Gastrocnemius medialis (tissue), 4 donors: ENCODE measurements at regions not wholly inside any gene's neighbourhood (a gene's known extent, or its start where the extent isn't known, plus 50 kb on each side); places are given as distances from the start of the nearest gene placed in this dataset.

Experiments used
- POLR2A ChIP-seq, 2 donors: fragments of 450-650 bp; IDR thresholded peaks; one replicate each; pipeline ENCODE4 v1.6.1; 2017; ENCODE audit warnings: antibody characterized with exemption in 2 of 2, mild to moderate bottlenecking in 2 of 2, moderate library complexity in 2 of 2
- TF ChIP-seq, protein P1 (sequence below), 5 experiments: fragments of 450-650 bp in 3 of 5; fragments of 200-600 bp in 2 of 5; sonication (generic) in 2 of 5; IDR thresholded peaks in 4 of 5; conservative IDR thresholded peaks in 1 of 5; 1 replicate in 4 of 5; 2 replicates in 1 of 5; pipeline ENCODE4 v1.5.1; 2016 to 2019; ENCODE audit warnings: antibody characterized with exemption in 5 of 5, mild to moderate bottlenecking in 3 of 5, moderate library complexity in 3 of 5

DNA sequence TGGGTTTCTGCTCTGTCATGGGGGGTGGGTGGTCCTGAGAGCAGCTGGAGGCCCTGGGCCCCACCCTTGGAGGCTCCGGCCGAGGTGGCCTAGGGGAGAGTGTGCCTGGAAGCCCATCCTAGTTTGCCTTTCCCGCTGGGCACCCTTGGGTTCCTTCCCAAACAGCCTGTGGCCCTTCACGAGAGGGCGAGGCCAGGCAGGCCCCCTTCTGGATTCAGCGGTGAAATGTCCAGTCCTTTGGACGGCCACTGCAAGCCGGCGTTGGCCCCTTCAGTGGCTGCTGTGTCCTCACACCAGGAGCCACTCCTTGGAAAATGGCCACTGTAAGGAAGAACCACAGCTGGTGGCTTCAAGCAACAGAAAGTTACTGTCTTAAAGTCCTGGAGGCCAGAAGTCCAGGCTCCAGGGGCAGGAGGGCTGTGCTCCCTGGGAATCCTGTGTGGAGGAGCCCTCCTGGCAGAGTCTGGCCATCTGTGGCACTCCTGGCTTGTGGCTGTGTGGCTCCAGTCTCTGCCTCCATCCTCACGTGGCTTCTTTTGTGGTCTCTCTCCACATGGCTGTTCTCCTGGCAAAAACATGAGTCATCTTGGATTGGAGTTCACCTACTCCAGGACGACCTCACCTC lies 854.1 kb downstream of the TBC1D22A start:
- TF ChIP-seq, protein P1, sequence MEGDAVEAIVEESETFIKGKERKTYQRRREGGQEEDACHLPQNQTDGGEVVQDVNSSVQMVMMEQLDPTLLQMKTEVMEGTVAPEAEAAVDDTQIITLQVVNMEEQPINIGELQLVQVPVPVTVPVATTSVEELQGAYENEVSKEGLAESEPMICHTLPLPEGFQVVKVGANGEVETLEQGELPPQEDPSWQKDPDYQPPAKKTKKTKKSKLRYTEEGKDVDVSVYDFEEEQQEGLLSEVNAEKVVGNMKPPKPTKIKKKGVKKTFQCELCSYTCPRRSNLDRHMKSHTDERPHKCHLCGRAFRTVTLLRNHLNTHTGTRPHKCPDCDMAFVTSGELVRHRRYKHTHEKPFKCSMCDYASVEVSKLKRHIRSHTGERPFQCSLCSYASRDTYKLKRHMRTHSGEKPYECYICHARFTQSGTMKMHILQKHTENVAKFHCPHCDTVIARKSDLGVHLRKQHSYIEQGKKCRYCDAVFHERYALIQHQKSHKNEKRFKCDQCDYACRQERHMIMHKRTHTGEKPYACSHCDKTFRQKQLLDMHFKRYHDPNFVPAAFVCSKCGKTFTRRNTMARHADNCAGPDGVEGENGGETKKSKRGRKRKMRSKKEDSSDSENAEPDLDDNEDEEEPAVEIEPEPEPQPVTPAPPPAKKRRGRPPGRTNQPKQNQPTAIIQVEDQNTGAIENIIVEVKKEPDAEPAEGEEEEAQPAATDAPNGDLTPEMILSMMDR (IDR thresholded peaks at IDR 0.05 in 4 of 5, conservative IDR thresholded peaks at IDR 0.05 in 1 of 5), result no peak
- no peak for TF ChIP-seq POLR2A (IDR thresholded peaks at IDR 0.05)
